Putamen (tissue), 1 donor: ENCODE measurements at regions not wholly inside any gene's neighbourhood (a gene's known extent, or its start where the extent isn't known, plus 50 kb on each side); places are given as distances from the start of the nearest gene placed in this dataset.

Experiments
- DNase-seq: peaks from one replicate; pipeline ENCODE4 v3.0.0-alpha.2; 2016; ENCODE audit warnings: low spot score

GRCh38 chr3:59580996-59581395 lies 531.2 kb upstream of the CFAP20DC start:
- no peak for DNase-seq

- DNase-seq: no peak
These were observed 530.7 kb upstream of the CFAP20DC start for GRCh38 chr3:59580499-59580898.

GRCh38 chr3:59578129-59578528 lies 528.3 kb upstream of the CFAP20DC start:
- no peak for DNase-seq

- DNase-seq: no peak
These were observed 526.8 kb upstream of the CFAP20DC start for GRCh38 chr3:59576606-59577005.

- peak; percentile 80 for DNase-seq
These were observed 525.5 kb upstream of the CFAP20DC start for GRCh38 chr3:59575113-59576001.

- peak; percentile 88 for DNase-seq
These were observed 524.1 kb upstream of the CFAP20DC start for GRCh38 chr3:59573911-59574310.

GRCh38 chr3:59572106-59572505 lies 522.3 kb upstream of the CFAP20DC start:
- no peak for DNase-seq

GRCh38 chr3:59570806-59571205 lies 521.0 kb upstream of the CFAP20DC start:
- no peak for DNase-seq

- DNase-seq: no peak
These were observed 517.8 kb upstream of the CFAP20DC start for GRCh38 chr3:59567661-59568060.

GRCh38 chr3:59566481-59566975 lies 516.7 kb upstream of the CFAP20DC start:
- DNase-seq: no peak

GRCh38 chr3:59565125-59565524 lies 515.3 kb upstream of the CFAP20DC start:
- DNase-seq: no peak

- DNase-seq: no peak
These were observed 514.1 kb upstream of the CFAP20DC start for GRCh38 chr3:59563966-59564365.

GRCh38 chr3:59563072-59563605 lies 513.3 kb upstream of the CFAP20DC start:
- DNase-seq: no peak

- DNase-seq: peak; percentile 25
These were observed 510.1 kb upstream of the CFAP20DC start for GRCh38 chr3:59559721-59560435.

- DNase-seq: no peak
These were observed 509.3 kb upstream of the CFAP20DC start for GRCh38 chr3:59558906-59559720.

GRCh38 chr3:59555593-59556315 lies 505.9 kb upstream of the CFAP20DC start:
- DNase-seq: peak; percentile 28

- DNase-seq: no peak
These were observed 503.3 kb upstream of the CFAP20DC start for GRCh38 chr3:59553076-59553475.

GRCh38 chr3:59551834-59552233 lies 502.0 kb upstream of the CFAP20DC start:
- no peak for DNase-seq

GRCh38 chr3:59549962-59550361 lies 500.1 kb upstream of the CFAP20DC start:
- no peak for DNase-seq

GRCh38 chr3:59547874-59548273 lies 498.0 kb upstream of the CFAP20DC start:
- no peak for DNase-seq

GRCh38 chr3:59546522-59546921 lies 496.7 kb upstream of the CFAP20DC start:
- DNase-seq: no peak
